Panc1 (cell line): ENCODE measurements at regions not wholly inside any gene's neighbourhood (a gene's known extent, or its start where the extent isn't known, plus 50 kb on each side); places are given as distances from the start of the nearest gene placed in this dataset.

Experiments used
- ATAC-seq: fragments of 200-7000 bp; cut with Tn5 transposase; 2 replicates; pipeline ENCODE4 v1.9.1; 2020; ENCODE audit warnings: mild to moderate bottlenecking, moderate library complexity
- BruUV-seq: library from RNA; stranded (reverse); fragments of 400-500 nt; replicated peaks from 2 replicates; lab custom pipeline; 2021; lab: Mats Ljungman, UMichigan
- CTCF ChIA-PET: fragments of 300-600 bp; sonication (Branson Sonifier 250); formaldehyde crosslinking; loops from one replicate; lab custom pipeline; 2022; ENCODE audit warnings: antibody characterized with exemption; lab: Charles Lee
- POLR2A ChIA-PET: fragments of 300-600 bp; sonication (Branson Sonifier 250); formaldehyde crosslinking; loops from one replicate; lab custom pipeline; 2022; ENCODE audit warnings: antibody characterized with exemption; lab: Charles Lee
- DNase-seq: peaks from one replicate; pipeline ENCODE4 v3.0.0-alpha.2; 2010; ENCODE audit warnings: low read depth, low spot score
- H3K27ac ChIP-seq: 2 replicates; pipeline ENCODE4 v1.5.1; 2011; ENCODE audit warnings: mild to moderate bottlenecking, low read length, inconsistent platforms
- H3K27me3 ChIP-seq: fragments of 200-500 bp; sonication (Bioruptor generic); 2 replicates; pipeline ENCODE4 v1.6.0; 2014; ENCODE audit warnings: low read length, inconsistent platforms; ENCODE audit not compliant: control insufficient read depth, insufficient read depth
- H3K36me3 ChIP-seq: fragments of 200-500 bp; sonication (Bioruptor generic); 2 replicates; pipeline ENCODE4 v1.5.1; 2014; ENCODE audit warnings: inconsistent platforms, mild to moderate bottlenecking, low read length, moderate library complexity; ENCODE audit not compliant: control insufficient read depth, insufficient read depth
- H3K4me1 ChIP-seq: 2 replicates; pipeline ENCODE4 v1.5.1; 2011; ENCODE audit warnings: inconsistent platforms, mild to moderate bottlenecking, low read length, moderate library complexity; ENCODE audit not compliant: control insufficient read depth, insufficient read depth
- H3K4me3 ChIP-seq, 2 experiments: 2 replicates each; pipeline ENCODE4 v1.5.1; 2011 to 2012; ENCODE audit warnings: low read depth in 2 of 2, low read length in 2 of 2, mild to moderate bottlenecking in 2 of 2, inconsistent platforms in 1 of 2, moderate library complexity in 1 of 2
- H3K9me3 ChIP-seq: fragments of 200-500 bp; sonication (Bioruptor generic); 2 replicates; pipeline ENCODE4 v1.5.1; 2014; ENCODE audit warnings: low read depth, mild to moderate bottlenecking, inconsistent platforms, low read length, moderate library complexity; ENCODE audit not compliant: control insufficient read depth, insufficient read depth
- POLR2AphosphoS5 ChIP-seq: IDR thresholded peaks from 2 replicates; pipeline ENCODE4 v1.6.1; 2012; ENCODE audit warnings: mild to moderate bottlenecking, low read depth, low read length, moderate library complexity
- SIN3A ChIP-seq: IDR thresholded peaks from 2 replicates; pipeline ENCODE4 v1.6.1; 2012; ENCODE audit warnings: low read depth, mild to moderate bottlenecking, low read length, moderate library complexity, borderline replicate concordance; ENCODE audit not compliant: insufficient read depth
- TCF7L2 ChIP-seq: IDR thresholded peaks from 2 replicates; pipeline ENCODE4 v1.6.1; 2011; ENCODE audit warnings: mild to moderate bottlenecking, low read depth, low read length, inconsistent platforms
- in situ Hi-C: cut with HindIII; loops from 2 replicates; pipeline ENCODE4 v1.10.0; 2016; ENCODE audit warnings: low sequenced_read_pairs, low pct_unique_long_range_greater_than_20kb
- intact Hi-C: fragments of 100-400 bp; cut with micrococcal nuclease; formaldehyde crosslinking; loops from one replicate; pipeline ENCODE4 v1.10.0; 2022; ENCODE audit not compliant: unreplicated experiment
- TF ChIP-seq, protein P1 (sequence below), 2 experiments: IDR thresholded peaks; 2 replicates each; pipeline ENCODE4 v1.6.1; 2011 to 2012; ENCODE audit warnings: low read depth in 2 of 2, control low read depth in 1 of 2, low read length in 1 of 2, mild to moderate bottlenecking in 1 of 2, moderate library complexity in 1 of 2; ENCODE audit not compliant: insufficient read depth in 1 of 2
- TF ChIP-seq, protein P2 (sequence below): fragments of 450-650 bp; IDR thresholded peaks from 2 replicates; pipeline ENCODE4 v1.5.1; 2017; ENCODE audit warnings: mild to moderate bottlenecking

DNA sequence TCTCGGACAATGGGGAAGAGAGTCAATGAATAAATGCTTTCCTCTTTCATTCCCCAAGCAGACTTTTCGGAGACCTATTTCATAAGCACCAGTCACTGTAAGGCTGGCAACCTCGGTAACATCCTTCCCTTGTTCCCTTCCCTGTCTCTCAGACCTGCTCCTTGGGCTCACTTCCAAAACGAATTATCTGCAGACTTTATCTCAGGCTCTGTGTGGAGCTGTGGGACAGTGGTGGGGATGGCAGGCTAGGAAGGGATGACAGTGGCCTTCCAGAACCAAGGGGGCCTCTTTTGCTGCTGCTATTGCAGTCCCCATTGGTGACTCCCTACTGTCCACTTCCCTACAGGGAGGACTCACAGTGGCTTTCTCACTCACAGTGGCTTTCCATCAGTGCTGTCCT lies 185.6 kb upstream of the MEX3C start:
- TF ChIP-seq TCF7L2 = no peak
- TF ChIP-seq, protein P1, sequence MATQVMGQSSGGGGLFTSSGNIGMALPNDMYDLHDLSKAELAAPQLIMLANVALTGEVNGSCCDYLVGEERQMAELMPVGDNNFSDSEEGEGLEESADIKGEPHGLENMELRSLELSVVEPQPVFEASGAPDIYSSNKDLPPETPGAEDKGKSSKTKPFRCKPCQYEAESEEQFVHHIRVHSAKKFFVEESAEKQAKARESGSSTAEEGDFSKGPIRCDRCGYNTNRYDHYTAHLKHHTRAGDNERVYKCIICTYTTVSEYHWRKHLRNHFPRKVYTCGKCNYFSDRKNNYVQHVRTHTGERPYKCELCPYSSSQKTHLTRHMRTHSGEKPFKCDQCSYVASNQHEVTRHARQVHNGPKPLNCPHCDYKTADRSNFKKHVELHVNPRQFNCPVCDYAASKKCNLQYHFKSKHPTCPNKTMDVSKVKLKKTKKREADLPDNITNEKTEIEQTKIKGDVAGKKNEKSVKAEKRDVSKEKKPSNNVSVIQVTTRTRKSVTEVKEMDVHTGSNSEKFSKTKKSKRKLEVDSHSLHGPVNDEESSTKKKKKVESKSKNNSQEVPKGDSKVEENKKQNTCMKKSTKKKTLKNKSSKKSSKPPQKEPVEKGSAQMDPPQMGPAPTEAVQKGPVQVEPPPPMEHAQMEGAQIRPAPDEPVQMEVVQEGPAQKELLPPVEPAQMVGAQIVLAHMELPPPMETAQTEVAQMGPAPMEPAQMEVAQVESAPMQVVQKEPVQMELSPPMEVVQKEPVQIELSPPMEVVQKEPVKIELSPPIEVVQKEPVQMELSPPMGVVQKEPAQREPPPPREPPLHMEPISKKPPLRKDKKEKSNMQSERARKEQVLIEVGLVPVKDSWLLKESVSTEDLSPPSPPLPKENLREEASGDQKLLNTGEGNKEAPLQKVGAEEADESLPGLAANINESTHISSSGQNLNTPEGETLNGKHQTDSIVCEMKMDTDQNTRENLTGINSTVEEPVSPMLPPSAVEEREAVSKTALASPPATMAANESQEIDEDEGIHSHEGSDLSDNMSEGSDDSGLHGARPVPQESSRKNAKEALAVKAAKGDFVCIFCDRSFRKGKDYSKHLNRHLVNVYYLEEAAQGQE (IDR thresholded peaks at IDR 0.05; ENCODE audit: insufficient read depth in 1 of 2, low read depth in 2 of 2, low read length in 1 of 2) = no peak
- TF ChIP-seq POLR2AphosphoS5 = no peak
- POLR2A ChIA-PET = no interaction called here
- ATAC-seq (no peak), DNase-seq (no peak)
- no peaks in the 10 kb centered on the region for H3K9me3 ChIP-seq
- CTCF ChIA-PET = no interaction called here
- in situ Hi-C loops (no loop called here), intact Hi-C loops (no loop called here)
- H3K27me3 ChIP-seq = no peaks in the 10 kb centered on the region
- no peak overlapping the region for H3K4me3 ChIP-seq
- H3K27ac ChIP-seq = no peak overlapping the region
- no TSS peak for BruUV-seq
- H3K4me1 ChIP-seq = no peaks in the 10 kb centered on the region
- no peaks in the 10 kb centered on the region for H3K36me3 ChIP-seq

DNA sequence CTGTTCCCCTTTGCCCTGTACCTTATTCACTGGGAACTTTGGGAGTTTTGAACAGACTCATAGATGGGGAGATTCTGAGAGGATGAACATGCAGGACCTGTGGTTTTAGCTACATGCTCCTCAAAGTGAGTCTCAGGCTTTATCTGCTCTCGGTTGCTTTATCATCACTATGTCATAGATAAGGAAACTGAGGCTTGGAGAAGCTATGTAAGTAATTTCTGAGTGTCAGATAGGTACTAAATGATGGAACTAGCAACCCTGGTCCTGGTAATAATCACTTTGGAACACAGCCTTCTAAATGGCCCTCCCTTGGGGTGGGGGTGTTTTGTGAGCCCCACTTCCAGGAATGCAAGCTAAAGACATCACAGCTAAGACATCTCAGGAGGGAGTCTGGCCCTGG lies 186.2 kb upstream of the MEX3C start:
- no TSS peak for BruUV-seq
- POLR2A ChIA-PET = no interaction called here
- TF ChIP-seq POLR2AphosphoS5 = no peak
- TF ChIP-seq, protein P2, sequence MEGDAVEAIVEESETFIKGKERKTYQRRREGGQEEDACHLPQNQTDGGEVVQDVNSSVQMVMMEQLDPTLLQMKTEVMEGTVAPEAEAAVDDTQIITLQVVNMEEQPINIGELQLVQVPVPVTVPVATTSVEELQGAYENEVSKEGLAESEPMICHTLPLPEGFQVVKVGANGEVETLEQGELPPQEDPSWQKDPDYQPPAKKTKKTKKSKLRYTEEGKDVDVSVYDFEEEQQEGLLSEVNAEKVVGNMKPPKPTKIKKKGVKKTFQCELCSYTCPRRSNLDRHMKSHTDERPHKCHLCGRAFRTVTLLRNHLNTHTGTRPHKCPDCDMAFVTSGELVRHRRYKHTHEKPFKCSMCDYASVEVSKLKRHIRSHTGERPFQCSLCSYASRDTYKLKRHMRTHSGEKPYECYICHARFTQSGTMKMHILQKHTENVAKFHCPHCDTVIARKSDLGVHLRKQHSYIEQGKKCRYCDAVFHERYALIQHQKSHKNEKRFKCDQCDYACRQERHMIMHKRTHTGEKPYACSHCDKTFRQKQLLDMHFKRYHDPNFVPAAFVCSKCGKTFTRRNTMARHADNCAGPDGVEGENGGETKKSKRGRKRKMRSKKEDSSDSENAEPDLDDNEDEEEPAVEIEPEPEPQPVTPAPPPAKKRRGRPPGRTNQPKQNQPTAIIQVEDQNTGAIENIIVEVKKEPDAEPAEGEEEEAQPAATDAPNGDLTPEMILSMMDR = no peak
- no peak for TF ChIP-seq TCF7L2
- TF ChIP-seq SIN3A = no peak
- TF ChIP-seq, protein P1 (IDR thresholded peaks at IDR 0.05; ENCODE audit: insufficient read depth in 1 of 2, low read depth in 2 of 2, low read length in 1 of 2) = no peak
- Histone ChIP-seq H3K27me3 (no peaks in the 10 kb centered on the region), H3K27ac (no peak overlapping the region), H3K4me1 (no peaks in the 10 kb centered on the region), H3K36me3 (no peaks in the 10 kb centered on the region), H3K4me3 (no peak overlapping the region), H3K9me3 (no peaks in the 10 kb centered on the region)
- intact Hi-C loops = no loop called here
- ATAC-seq = no peak
- CTCF ChIA-PET = no interaction called here
- in situ Hi-C loops = no loop called here
- DNase-seq = no peak
